Lung (tissue), 11 donors: ENCODE measurements at regions not wholly inside any gene's neighbourhood (a gene's known extent, or its start where the extent isn't known, plus 50 kb on each side); places are given as distances from the start of the nearest gene placed in this dataset.

Source experiments
- ATAC-seq: fragments of 200-7000 bp; cut with Tn5 transposase; one replicate; pipeline ENCODE4 v1.9.1; 2020; ENCODE audit warnings: moderate number of reproducible peaks; ENCODE audit not compliant: insufficient read depth, low FRiP score
- DNase-seq, 3 donors: peaks; one replicate each; pipeline ENCODE4 v3.0.0-alpha.2; 2013 to 2017
- H3K27ac ChIP-seq, 2 donors: one replicate each; pipeline ENCODE4 v1.5.1; 2013; ENCODE audit warnings: mild to moderate bottlenecking in 2 of 2, moderate library complexity in 2 of 2, control low read depth in 1 of 2, inconsistent platforms in 1 of 2, low read depth in 1 of 2, low read length in 1 of 2
- H3K27me3 ChIP-seq, 3 donors: one replicate each; pipeline ENCODE4 v1.5.1; 2013; ENCODE audit warnings: low read length in 2 of 3; ENCODE audit not compliant: control insufficient read depth in 3 of 3, insufficient read depth in 3 of 3
- H3K36me3 ChIP-seq, 4 donors: one replicate each; pipeline ENCODE4 v1.5.1; 2013; ENCODE audit warnings: low read length in 4 of 4, mild to moderate bottlenecking in 1 of 4, moderate library complexity in 1 of 4; ENCODE audit not compliant: control insufficient read depth in 4 of 4, insufficient read depth in 4 of 4
- H3K4me1 ChIP-seq, 5 donors: one replicate each; pipeline ENCODE4 v1.5.1; 2013; ENCODE audit warnings: low read length in 5 of 5, mild to moderate bottlenecking in 2 of 5, moderate library complexity in 1 of 5; ENCODE audit not compliant: control insufficient read depth in 5 of 5, insufficient read depth in 5 of 5
- H3K4me3 ChIP-seq: one replicate; pipeline ENCODE4 v1.5.1; 2013; ENCODE audit warnings: mild to moderate bottlenecking, control low read depth, moderate library complexity
- H3K9ac ChIP-seq, 2 donors: one replicate each; pipeline ENCODE4 v1.5.1; 2013; ENCODE audit warnings: low read length in 2 of 2, control low read depth in 1 of 2; ENCODE audit not compliant: insufficient read depth in 1 of 2
- H3K9me3 ChIP-seq, 4 donors: one replicate each; pipeline ENCODE4 v1.5.1; 2013; ENCODE audit warnings: low read length in 3 of 4, mild to moderate bottlenecking in 1 of 4, moderate library complexity in 1 of 4; ENCODE audit not compliant: control insufficient read depth in 4 of 4, insufficient read depth in 3 of 4
- CTCF ChIP-seq: IDR thresholded peaks from 2 replicates; pipeline ENCODE4 v1.5.1; 2012; ENCODE audit warnings: mild to moderate bottlenecking; ENCODE audit errors: control extremely low read depth, extremely low read depth
- WGBS, 2 donors: extraction: QIAGEN DNeasy Blood & Tissue Kit; methylation state at CpG; one replicate each; pipeline ENCODE4 v1.1.7; 2013; 5-methylcytosine and 5-hydroxymethylcytosine counted together
- donor health status: control.
- donor health status: control.
- donor health status: Bipolar disorder and iron deficiency.
- donor health status: healthy.
- donor health status: DM: yes; HTN: yes; CAD: no.

- H3K9me3 ChIP-seq = no peaks in the 10 kb centered on the region
- H3K27ac ChIP-seq = no peak overlapping the region
- TF ChIP-seq CTCF = no peak
- ATAC-seq (no peak), DNase-seq (no peak)
- WGBS, 2 donors = 81% methylated on average over 9 of the region's 9 CpGs
- H3K36me3 ChIP-seq = no peaks in the 10 kb centered on the region
- peaks cover 0 to 3% (median 0%) of the 10 kb centered on the region in 5 donors for H3K4me1 ChIP-seq
- no peak overlapping the region for H3K9ac ChIP-seq
- H3K4me3 ChIP-seq = no peak overlapping the region
- no peaks in the 10 kb centered on the region for H3K27me3 ChIP-seq
Observed at GRCh38 chr6:963456-963855, 270.5 kb upstream of the EXOC2 start.

GRCh38 chr6:961407-961960, 268.5 kb upstream of the EXOC2 start:
- peaks cover 0 to 3% (median 0%) of the 10 kb centered on the region in 5 donors for H3K4me1 ChIP-seq
- H3K27ac ChIP-seq = no peak overlapping the region
- no peaks in the 10 kb centered on the region for H3K9me3 ChIP-seq
- TF ChIP-seq CTCF = no peak
- H3K9ac ChIP-seq = no peak overlapping the region
- WGBS, 2 donors = 85 to 86% methylated on average over 10 of the region's 10 CpGs
- H3K36me3 ChIP-seq = no peaks in the 10 kb centered on the region
- ATAC-seq = no peak
- no peak overlapping the region for H3K4me3 ChIP-seq
- no peak for DNase-seq
- no peaks in the 10 kb centered on the region for H3K27me3 ChIP-seq

- Histone ChIP-seq H3K27me3 (no peaks in the 10 kb centered on the region), H3K36me3 (no peaks in the 10 kb centered on the region), H3K9ac (no peak overlapping the region), H3K4me3 (no peak overlapping the region), H3K9me3 (no peaks in the 10 kb centered on the region), H3K27ac (no peak overlapping the region), H3K4me1 (no peaks in the 10 kb centered on the region)
- DNase-seq (peak in 1 of 3 donors; percentile 25), ATAC-seq (no peak)
- WGBS, 2 donors = 65% methylated on average over 11 of the region's 11 CpGs
- no peak for TF ChIP-seq CTCF
Observed at GRCh38 chr6:960356-960755, 267.4 kb upstream of the EXOC2 start.

GRCh38 chr6:958488-958887, 265.5 kb upstream of the EXOC2 start:
- no peak for TF ChIP-seq CTCF
- Histone ChIP-seq H3K9ac (no peak overlapping the region), H3K4me1 (no peaks in the 10 kb centered on the region), H3K4me3 (no peak overlapping the region), H3K36me3 (no peaks in the 10 kb centered on the region), H3K27ac (no peak overlapping the region), H3K27me3 (no peaks in the 10 kb centered on the region), H3K9me3 (no peaks in the 10 kb centered on the region)
- ATAC-seq (no peak), DNase-seq (no peak)
- 82 to 90% methylated on average over 5 of the region's 5 CpGs for WGBS, 2 donors
